BLaER1 treated with 17β-estradiol and CSF1 and Interleukin-3, amounts not matched to agents 10 nM and 100 nM (cell line): ENCODE measurements at regions not wholly inside any gene's neighbourhood (a gene's known extent, or its start where the extent isn't known, plus 50 kb on each side); places are given as distances from the start of the nearest gene placed in this dataset.

Experiments used
- H3K27ac ChIP-seq, 11 experiments: shearing (Covaris generic); formaldehyde crosslinking; 2 replicates each; pipeline ENCODE4 v1.8.1; 2022
- H3K27me3 ChIP-seq, 11 experiments: shearing (Covaris generic); formaldehyde crosslinking; 2 replicates each; pipeline ENCODE4 v1.8.1; 2022
- H3K36me3 ChIP-seq, 11 experiments: shearing (Covaris generic); formaldehyde crosslinking; 2 replicates each; pipeline ENCODE4 v1.8.1; 2022
- H3K4me1 ChIP-seq, 10 experiments: shearing (Covaris generic); formaldehyde crosslinking; 2 replicates each; pipeline ENCODE4 v1.8.1; 2022
- H3K4me2 ChIP-seq, 11 experiments: shearing (Covaris generic); formaldehyde crosslinking; 2 replicates each; pipeline ENCODE4 v1.8.1; 2022
- H3K4me3 ChIP-seq, 10 experiments: shearing (Covaris generic); formaldehyde crosslinking; 2 replicates each; pipeline ENCODE4 v1.8.1; 2022
- H3K9ac ChIP-seq, 11 experiments: shearing (Covaris generic); formaldehyde crosslinking; 2 replicates each; pipeline ENCODE4 v1.8.1; 2022
- H3K9me3 ChIP-seq, 11 experiments: shearing (Covaris generic); formaldehyde crosslinking; replicated peaks in 1 of 11; 2 replicates each; pipeline ENCODE4 v1.8.1; 2022
- H4K20me1 ChIP-seq, 11 experiments: shearing (Covaris generic); formaldehyde crosslinking; 2 replicates each; pipeline ENCODE4 v1.8.1; 2022
- Cebpa-rat ChIP-seq, 11 experiments: shearing (Covaris generic); IDR thresholded peaks; 2 replicates each; pipeline ENCODE4 v1.8.1; 2022

DNA sequence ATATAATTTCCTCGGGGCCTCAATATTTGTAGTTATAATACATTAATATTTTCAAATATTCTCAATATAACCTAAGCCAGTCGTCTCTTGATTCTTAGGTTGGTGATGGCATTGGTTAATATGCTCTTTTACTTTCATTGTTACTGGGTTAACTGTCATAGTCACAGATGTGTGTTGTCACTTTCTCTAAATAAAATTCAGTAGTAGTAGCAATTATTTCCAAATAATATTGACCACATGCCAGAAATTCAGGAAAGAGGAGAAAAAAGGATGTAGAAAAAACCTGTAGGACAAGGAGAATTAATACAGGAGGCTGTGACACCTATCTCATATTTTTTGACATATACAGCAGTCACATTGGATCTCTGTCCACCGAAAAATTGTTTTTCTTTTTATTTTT lies 322.7 kb upstream of the SLITRK6 start:
- TF ChIP-seq Cebpa-rat (IDR thresholded peaks at IDR 0.05), result no peak
- Histone ChIP-seq H4K20me1 (no peaks in the 10 kb centered on the region), H3K9ac (no peak overlapping the region), H3K4me3 (no peak overlapping the region), H3K27ac (no peak overlapping the region), H3K4me2 (no peak overlapping the region), H3K36me3 (no peaks in the 10 kb centered on the region), H3K9me3 (no peaks in the 10 kb centered on the region), H3K27me3 (no peaks in the 10 kb centered on the region), H3K4me1 (no peaks in the 10 kb centered on the region)

DNA sequence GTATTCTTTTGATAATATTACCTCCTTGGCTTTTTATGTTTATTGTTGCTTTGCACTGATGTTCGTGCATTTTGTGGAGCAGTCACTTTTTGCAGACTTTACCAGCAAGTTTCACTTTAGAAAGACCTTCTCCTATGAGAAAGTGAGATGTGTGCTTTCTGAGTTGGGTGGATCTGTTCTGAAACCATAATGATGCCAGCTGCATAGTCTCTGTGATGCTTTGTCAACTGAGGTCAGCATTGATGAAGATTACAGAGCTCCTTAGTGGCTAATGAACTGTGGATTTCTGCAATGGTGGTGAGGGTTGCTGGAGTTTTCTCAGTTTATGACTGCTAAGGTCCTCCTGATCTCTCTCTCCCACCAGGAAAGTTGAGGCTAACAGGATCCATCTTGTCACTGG lies 309.9 kb upstream of the SLITRK6 start:
- Histone ChIP-seq H3K4me1 (no peaks in the 10 kb centered on the region), H4K20me1 (no peaks in the 10 kb centered on the region), H3K27ac (no peak overlapping the region), H3K9me3 (no peaks in the 10 kb centered on the region; a peak in 1 of 22 replicates), H3K9ac (no peak overlapping the region), H3K27me3 (no peaks in the 10 kb centered on the region), H3K4me2 (no peak overlapping the region), H3K36me3 (no peaks in the 10 kb centered on the region), H3K4me3 (no peak overlapping the region)
- TF ChIP-seq Cebpa-rat (IDR thresholded peaks at IDR 0.05), result no peak

GRCh38 chr13:86108334-86108733 lies 309.1 kb upstream of the SLITRK6 start:
- Histone ChIP-seq H4K20me1 (no peaks in the 10 kb centered on the region), H3K4me3 (no peak overlapping the region), H3K9ac (no peak overlapping the region), H3K4me1 (no peaks in the 10 kb centered on the region), H3K36me3 (no peaks in the 10 kb centered on the region), H3K4me2 (no peak overlapping the region), H3K27me3 (no peaks in the 10 kb centered on the region), H3K27ac (no peak overlapping the region), H3K9me3 (no peaks in the 10 kb centered on the region; a peak in 1 of 22 replicates)
- TF ChIP-seq Cebpa-rat (IDR thresholded peaks at IDR 0.05), result no peak

GRCh38 chr13:86098511-86098910 lies 299.3 kb upstream of the SLITRK6 start:
- H4K20me1 ChIP-seq, result no peaks in the 10 kb centered on the region
- no peak for TF ChIP-seq Cebpa-rat (IDR thresholded peaks at IDR 0.05)
- no peak overlapping the region for H3K4me2 ChIP-seq
- H3K27me3 ChIP-seq, result no peaks in the 10 kb centered on the region
- H3K36me3 ChIP-seq, result no peaks in the 10 kb centered on the region
- H3K9me3 ChIP-seq, result no peaks in the 10 kb centered on the region
- no peak overlapping the region for H3K9ac ChIP-seq
- H3K4me3 ChIP-seq, result no peak overlapping the region
- no peak overlapping the region for H3K27ac ChIP-seq
- H3K4me1 ChIP-seq, result no peaks in the 10 kb centered on the region

GRCh38 chr13:86095351-86095750 lies 296.1 kb upstream of the SLITRK6 start:
- Histone ChIP-seq H3K4me1 (no peaks in the 10 kb centered on the region), H4K20me1 (no peaks in the 10 kb centered on the region), H3K36me3 (no peaks in the 10 kb centered on the region), H3K27ac (no peak overlapping the region), H3K4me3 (no peak overlapping the region), H3K4me2 (no peak overlapping the region), H3K9ac (no peak overlapping the region), H3K9me3 (no peaks in the 10 kb centered on the region), H3K27me3 (no peaks in the 10 kb centered on the region)
- no peak for TF ChIP-seq Cebpa-rat (IDR thresholded peaks at IDR 0.05)

- Histone ChIP-seq H3K9me3 (no peaks in the 10 kb centered on the region), H3K9ac (no peak overlapping the region), H3K27ac (no peak overlapping the region), H3K36me3 (no peaks in the 10 kb centered on the region), H3K27me3 (no peaks in the 10 kb centered on the region), H4K20me1 (no peaks in the 10 kb centered on the region), H3K4me2 (no peak overlapping the region), H3K4me1 (no peaks in the 10 kb centered on the region), H3K4me3 (no peak overlapping the region)
- no peak for TF ChIP-seq Cebpa-rat (IDR thresholded peaks at IDR 0.05)
Measured at GRCh38 chr13:86090181-86090580, 291.0 kb upstream of the SLITRK6 start.

DNA sequence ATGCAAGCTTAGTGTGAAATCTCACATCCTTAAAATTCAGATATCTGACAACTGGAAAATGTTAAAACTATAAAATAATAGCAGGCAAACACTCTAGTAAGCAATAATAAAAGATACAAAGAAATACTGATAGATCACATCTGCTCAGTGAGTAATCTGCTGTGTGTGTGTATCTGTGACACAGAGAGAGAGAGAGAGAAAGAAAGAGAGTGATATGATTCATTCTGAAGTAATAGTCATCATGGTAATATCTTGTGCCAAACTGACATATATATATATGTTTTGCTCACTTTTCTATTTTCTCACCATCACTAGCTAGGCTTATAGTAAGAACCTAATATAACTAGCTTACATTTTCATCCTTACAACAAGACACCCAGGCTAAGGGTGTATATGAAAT lies 288.0 kb upstream of the SLITRK6 start:
- H3K4me3 ChIP-seq, result no peak overlapping the region
- H3K9ac ChIP-seq, result no peak overlapping the region
- H3K9me3 ChIP-seq, result no peaks in the 10 kb centered on the region
- H3K4me1 ChIP-seq, result no peaks in the 10 kb centered on the region
- H3K27me3 ChIP-seq, result no peaks in the 10 kb centered on the region
- H4K20me1 ChIP-seq, result no peaks in the 10 kb centered on the region
- H3K36me3 ChIP-seq, result no peaks in the 10 kb centered on the region
- H3K4me2 ChIP-seq, result no peak overlapping the region
- H3K27ac ChIP-seq, result no peak overlapping the region
- TF ChIP-seq Cebpa-rat (IDR thresholded peaks at IDR 0.05), result no peak

DNA sequence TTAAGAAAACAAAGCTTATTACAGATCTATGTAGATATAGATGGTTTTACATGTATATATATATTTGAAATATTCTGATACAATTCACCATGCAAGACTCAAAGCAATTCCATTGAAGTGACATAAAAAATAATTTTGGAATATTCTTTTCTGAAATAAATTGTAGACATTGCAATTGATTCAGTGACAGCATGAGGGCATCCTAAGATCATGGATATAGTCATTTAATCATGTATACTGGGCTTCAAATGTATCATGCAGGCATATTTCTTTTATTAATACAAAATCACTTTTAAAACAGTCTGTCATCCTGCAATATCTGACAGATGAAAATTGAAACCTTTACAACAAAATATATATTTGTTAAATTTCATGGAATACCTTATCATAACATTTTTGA lies 286.7 kb upstream of the SLITRK6 start:
- no peak overlapping the region for H3K9ac ChIP-seq
- TF ChIP-seq Cebpa-rat (IDR thresholded peaks at IDR 0.05), result no peak
- H4K20me1 ChIP-seq, result no peaks in the 10 kb centered on the region
- H3K4me3 ChIP-seq, result no peak overlapping the region
- no peak overlapping the region for H3K27ac ChIP-seq
- H3K4me1 ChIP-seq, result no peaks in the 10 kb centered on the region
- H3K36me3 ChIP-seq, result no peaks in the 10 kb centered on the region
- H3K9me3 ChIP-seq, result no peaks in the 10 kb centered on the region
- H3K27me3 ChIP-seq, result no peaks in the 10 kb centered on the region
- no peak overlapping the region for H3K4me2 ChIP-seq

DNA sequence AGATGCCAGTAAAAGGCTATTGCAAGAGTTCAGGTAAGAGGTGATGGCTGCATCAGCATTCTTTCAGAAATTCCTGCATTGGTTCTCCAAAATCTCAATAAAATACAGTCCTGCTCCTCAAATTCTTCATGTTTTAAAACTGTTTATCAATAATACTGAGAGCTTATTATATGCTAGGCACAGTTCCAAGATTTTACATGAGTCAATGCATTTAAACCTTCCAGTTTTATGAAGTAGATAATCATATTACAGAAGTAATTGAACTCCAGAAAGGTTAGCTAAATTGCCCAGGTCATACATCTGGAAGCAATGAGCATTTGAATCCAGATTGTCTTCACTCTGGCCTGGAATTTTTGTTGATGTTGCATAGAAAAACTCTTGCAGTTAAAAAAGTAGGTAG lies 282.9 kb upstream of the SLITRK6 start:
- H3K36me3 ChIP-seq, result no peaks in the 10 kb centered on the region
- H3K4me2 ChIP-seq, result no peak overlapping the region
- no peak for TF ChIP-seq Cebpa-rat (IDR thresholded peaks at IDR 0.05)
- H3K4me1 ChIP-seq, result no peaks in the 10 kb centered on the region
- H4K20me1 ChIP-seq, result no peaks in the 10 kb centered on the region
- H3K9me3 ChIP-seq, result no peaks in the 10 kb centered on the region
- no peak overlapping the region for H3K27ac ChIP-seq
- no peak overlapping the region for H3K4me3 ChIP-seq
- no peaks in the 10 kb centered on the region for H3K27me3 ChIP-seq
- no peak overlapping the region for H3K9ac ChIP-seq

DNA sequence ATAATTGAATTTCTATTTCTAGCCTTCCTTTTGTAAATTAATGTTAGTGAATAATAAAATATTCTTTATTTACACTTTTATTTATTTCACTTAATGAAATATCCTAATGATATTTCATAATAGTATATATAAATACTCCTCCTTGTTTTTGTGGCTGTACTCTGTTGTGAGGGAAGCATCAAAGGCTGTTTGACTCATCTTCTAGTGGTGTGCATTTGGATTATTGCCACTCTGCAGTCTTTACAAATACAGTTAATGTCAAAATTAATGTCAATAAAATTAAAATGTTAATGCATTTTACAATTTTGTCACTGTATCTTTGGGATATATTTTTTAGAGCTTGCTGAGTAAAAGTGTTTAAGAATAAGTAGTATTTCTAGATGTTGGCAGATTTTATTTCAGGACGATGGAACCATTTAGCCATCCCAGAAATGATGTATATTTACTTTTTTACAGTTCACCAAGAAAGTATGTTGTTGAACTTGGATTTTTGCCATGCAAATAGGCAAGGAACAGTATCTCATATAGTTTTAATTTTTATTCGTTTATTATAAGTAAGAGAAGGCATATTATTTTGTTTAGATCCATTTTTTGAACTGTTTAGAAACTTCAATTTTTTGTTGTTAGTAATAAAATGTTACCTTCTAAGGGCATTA lies 281.2 kb upstream of the SLITRK6 start:
- no peaks in the 10 kb centered on the region for H3K36me3 ChIP-seq
- H3K9ac ChIP-seq, result no peak overlapping the region
- no peaks in the 10 kb centered on the region for H4K20me1 ChIP-seq
- TF ChIP-seq Cebpa-rat (IDR thresholded peaks at IDR 0.05), result no peak
- H3K4me1 ChIP-seq, result no peaks in the 10 kb centered on the region
- no peak overlapping the region for H3K4me3 ChIP-seq
- no peak overlapping the region for H3K27ac ChIP-seq
- no peak overlapping the region for H3K4me2 ChIP-seq
- no peaks in the 10 kb centered on the region for H3K27me3 ChIP-seq
- no peaks in the 10 kb centered on the region for H3K9me3 ChIP-seq
